HG02885 (cell line): ENCODE measurements at regions not wholly inside any gene's neighbourhood (a gene's known extent, or its start where the extent isn't known, plus 50 kb on each side); places are given as distances from the start of the nearest gene placed in this dataset.

Experiments
- ATAC-seq: cut with Tn5 transposase; IDR thresholded peaks from one replicate; pipeline ENCODE4 v1.9.1; 2021; ENCODE audit warnings: mild to moderate bottlenecking; ENCODE audit not compliant: unreplicated experiment, poor library complexity

DNA sequence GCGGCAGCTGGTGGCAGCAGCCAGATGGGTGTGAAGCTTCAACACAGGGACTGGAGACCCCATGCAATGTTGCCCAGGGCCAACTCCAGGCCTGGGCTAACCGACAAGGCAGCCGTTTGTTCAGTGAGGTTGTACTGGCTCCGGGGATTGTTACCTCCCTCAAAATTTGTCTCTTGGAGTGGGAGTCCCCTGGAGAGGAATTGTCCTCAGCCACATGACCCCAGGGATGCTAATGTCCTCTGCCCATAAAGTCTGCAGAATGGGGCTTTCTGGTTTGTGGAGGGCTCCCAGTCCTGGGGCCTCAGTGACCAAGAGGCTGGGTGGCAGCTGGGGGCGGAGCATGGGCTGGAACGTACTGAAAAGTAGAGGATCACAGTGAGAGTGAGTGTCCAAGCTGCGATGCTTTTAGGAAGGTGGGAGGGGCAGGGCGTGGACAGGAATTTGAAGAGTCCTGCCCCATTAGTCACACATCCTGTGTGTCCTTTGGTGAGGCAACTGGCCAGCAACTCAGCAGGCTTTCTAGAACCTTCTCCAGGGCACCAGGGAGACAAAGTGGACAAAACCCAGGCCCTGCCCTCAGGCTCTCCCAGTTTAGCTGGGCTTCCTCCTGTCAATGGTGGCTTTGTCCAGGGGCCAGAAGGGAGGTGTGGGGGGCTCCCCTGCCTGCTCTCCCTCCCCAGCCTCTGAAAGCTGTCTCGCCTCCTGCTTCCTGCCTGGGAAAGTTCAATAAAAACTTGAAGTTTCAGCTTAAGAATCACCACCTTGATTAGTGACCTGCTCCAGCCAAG is 114.0 kb downstream of the NSG2 start:
- ATAC-seq: no peak

GRCh38 chr5:174165406-174165805 is 119.9 kb downstream of the NSG2 start:
- no peak for ATAC-seq

DNA sequence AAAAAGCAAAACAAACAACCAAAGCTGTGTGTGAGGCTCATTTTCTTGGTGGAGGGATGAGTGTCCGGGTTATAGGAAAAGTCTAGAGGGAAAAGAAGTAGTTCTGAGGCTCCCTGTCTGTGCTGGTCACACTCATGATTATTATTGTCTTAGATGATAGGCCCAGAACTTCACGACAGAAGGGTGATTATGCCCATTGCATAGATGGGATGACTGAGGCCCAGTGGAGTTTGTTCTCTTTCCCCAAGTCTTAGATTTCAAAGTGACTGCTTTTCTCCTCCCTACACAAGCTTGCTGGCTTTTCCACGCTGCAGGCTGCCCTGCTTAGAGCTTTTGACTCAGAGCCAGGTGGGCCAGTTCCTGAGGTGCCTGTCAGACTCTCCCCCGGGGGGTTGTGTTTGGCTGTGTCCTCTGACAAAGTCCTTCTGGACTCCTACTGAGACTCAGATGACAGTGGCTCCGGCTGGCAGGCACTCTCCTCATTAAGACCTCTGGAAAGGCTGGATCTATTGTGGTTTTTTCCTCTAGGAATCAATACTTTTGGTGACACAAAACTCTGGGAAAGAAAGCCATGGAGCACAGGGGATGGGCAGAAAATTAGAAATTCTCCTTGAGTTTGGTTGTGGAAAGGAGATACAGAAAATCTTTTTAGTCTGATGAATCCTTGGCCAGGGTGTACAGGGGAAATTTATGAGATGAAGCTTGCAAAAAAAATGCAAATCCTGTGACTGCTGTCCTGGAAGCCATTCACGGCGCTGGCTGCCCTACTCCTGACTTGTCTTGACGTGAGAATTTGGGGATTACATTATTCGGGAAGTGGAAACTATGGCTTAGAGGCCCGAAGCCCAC is 120.9 kb downstream of the NSG2 start:
- ATAC-seq: no peak

DNA sequence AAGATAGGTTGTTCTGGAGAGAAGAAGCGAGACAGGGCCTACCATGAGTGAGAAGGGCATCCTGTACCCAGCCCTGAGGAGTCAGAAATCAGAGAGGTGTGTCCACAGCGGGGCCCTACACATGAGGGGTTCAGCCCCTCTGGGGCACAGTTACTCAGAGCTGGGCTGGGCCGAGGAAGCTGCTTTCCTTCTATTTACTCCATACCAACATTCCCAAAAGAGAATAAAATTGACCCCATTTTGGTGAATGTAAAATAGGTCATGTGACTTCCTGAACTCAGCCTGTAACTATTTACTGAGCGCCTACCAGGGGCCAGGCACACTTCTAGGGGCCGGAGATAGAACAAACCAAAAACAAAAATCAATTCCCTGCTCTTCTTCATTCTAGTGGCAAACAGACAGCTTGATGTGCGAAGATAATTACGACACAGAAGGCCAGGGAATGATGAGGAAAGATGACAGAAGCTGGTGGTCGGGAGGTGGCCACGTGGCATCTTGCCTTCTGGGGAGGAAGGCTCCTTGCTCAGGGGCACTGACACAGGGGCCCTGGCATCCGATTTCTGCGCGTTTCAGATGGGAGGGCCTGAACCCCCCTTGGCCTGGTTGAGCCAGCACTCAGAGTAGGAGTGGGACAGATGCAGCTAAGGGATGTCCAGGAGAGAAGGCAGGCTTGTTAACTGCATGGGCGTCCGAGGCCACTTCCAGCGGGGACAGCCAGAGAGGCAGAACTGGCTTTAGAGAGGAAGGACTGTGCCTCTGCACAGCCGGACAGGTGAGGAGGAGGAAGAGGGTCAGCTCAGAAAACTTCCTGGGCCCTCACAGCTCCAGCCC is 121.8 kb downstream of the NSG2 start:
- no peak for ATAC-seq

DNA sequence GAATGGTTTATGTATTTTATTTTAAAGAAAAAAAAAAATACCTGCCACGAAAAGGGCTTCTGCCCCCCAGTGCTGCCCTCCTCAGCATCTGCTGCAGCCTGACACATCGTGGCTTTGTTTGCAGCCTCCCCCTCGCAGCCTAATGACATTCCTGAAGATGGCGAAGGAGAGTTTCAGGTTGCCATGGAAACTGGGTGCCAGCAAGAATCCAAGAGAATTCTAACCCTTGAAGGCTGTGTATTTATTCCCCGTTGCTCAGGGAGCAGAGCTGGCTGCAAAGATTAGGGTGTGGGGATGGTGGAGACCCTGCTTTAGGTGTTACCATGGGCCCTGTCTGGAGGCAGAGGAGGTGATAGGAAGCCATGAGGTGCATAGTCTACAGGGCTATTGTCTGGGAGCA is 126.6 kb downstream of the NSG2 start:
- no peak for ATAC-seq

GRCh38 chr5:174172566-174172965 is 127.1 kb downstream of the NSG2 start:
- no peak for ATAC-seq

GRCh38 chr5:174173766-174174165 is 128.3 kb downstream of the NSG2 start:
- no peak for ATAC-seq

- no peak for ATAC-seq
Observed at GRCh38 chr5:174175716-174176268, 130.3 kb downstream of the NSG2 start.

GRCh38 chr5:174176511-174176910 is 131.0 kb downstream of the NSG2 start:
- ATAC-seq: no peak

DNA sequence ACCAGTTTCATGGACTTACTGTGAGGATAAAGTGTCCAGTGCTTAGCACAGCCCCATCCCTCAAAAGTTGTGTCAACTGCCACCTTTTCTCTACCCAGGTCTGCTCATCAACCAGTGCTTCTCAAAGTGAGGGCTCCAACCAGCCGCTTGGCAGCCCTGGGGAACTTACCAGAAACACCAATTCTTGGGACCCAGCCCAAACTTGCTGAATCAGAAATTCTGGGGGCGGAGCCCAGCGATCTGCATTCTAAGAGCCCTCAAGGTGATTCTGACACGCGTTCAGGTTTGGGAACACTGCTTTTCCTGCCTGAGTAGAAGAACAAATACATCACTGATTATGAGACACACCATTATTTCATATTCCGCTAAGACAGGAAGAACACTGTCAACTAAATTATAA is 132.0 kb downstream of the NSG2 start:
- ATAC-seq: no peak

GRCh38 chr5:174177976-174178605 is 132.6 kb downstream of the NSG2 start:
- no peak for ATAC-seq

GRCh38 chr5:174180639-174181038 is 135.1 kb downstream of the NSG2 start:
- no peak for ATAC-seq

- ATAC-seq: no peak
Observed at GRCh38 chr5:174182111-174182510, 136.6 kb downstream of the NSG2 start.

- no peak for ATAC-seq
Observed at GRCh38 chr5:174183701-174184100, 138.2 kb downstream of the NSG2 start.

DNA sequence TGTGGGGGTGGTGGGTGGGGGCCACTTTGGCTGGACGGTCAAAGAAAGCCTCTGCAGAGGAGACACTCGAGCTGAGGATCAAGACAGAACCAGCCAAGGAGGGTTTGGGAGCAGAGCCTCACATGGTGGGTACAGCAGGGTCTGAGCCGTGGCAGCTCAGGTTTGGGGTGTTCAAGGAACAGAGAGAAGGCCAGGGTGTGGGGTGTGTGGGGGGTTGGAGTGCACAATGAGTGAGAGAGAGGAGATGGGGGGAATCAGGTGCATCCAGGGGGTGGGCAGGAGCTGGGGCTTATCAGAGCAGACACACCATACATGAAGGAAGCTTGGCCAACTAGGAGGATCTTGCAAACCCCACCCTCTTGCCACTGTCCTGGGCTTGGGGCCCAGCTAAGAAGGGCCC is 140.0 kb downstream of the NSG2 start:
- no peak for ATAC-seq

GRCh38 chr5:174186096-174186695 is 140.7 kb downstream of the NSG2 start:
- ATAC-seq: no peak

DNA sequence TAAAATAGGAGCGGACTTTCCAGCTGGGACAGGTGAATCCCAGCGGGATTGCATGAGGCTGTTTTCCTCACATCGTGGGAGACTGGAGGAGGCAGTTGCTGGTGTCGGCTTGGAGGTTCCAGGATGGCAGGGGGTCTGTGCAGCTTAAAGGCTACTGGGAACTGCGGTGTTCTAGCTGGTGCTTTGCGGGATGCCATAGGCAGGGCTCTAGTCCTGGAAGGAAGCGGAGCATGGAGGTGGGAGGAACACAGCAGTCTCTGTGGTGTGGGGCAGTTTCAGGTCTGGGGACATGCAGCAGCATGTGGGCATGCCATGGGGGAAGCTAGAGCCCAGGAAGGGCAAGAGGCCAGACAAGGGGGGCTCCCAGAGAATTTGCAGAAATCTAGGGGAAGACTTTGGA is 141.5 kb downstream of the NSG2 start:
- no peak for ATAC-seq

- no peak for ATAC-seq
Observed at GRCh38 chr5:174187481-174187880, 142.0 kb downstream of the NSG2 start.

DNA sequence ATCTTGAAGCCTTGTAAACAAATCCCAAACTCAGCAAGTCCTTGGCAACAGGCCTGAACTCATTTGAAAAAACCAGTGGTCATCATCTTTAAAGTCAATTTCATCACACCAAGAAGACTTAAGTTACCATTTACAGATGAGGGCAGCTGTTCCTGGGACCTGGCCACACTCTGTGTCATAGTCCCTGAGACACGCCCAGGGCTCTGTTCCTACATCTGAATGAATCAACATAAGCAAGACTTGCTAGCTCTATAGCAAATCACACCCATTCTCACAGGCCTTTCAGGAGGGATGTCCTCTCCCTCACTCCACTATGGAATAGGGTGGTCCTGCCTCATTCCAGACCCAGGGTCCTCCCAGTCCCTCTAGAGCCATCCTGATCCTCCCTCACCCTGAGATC is 142.8 kb downstream of the NSG2 start:
- ATAC-seq: no peak
